IMR-90 (cell line): ENCODE measurements at regions not wholly inside any gene's neighbourhood (a gene's known extent, or its start where the extent isn't known, plus 50 kb on each side); places are given as distances from the start of the nearest gene placed in this dataset.

Experiments used
- ATAC-seq: fragments of 200-7000 bp; cut with Tn5 transposase; 2 replicates; pipeline ENCODE4 v1.9.1; 2020; ENCODE audit warnings: low read depth, mild to moderate bottlenecking, moderate library complexity
- BruUV-seq: library from RNA; stranded (reverse); fragments of 400-500 nt; replicated peaks from 2 replicates; lab custom pipeline; 2021; lab: Mats Ljungman, UMichigan
- CTCF ChIA-PET: fragments of 300-600 bp; formaldehyde crosslinking; extraction: SDS; loops from one replicate; lab custom pipeline; 2021; ENCODE audit warnings: antibody characterized with exemption; lab: Yijun Ruan, JAX
- POLR2A ChIA-PET: fragments of 300-600 bp; sonication (Branson Sonifier 250); formaldehyde crosslinking; loops from one replicate; lab custom pipeline; 2022; ENCODE audit warnings: antibody characterized with exemption; ENCODE audit not compliant: unreplicated experiment; lab: Charles Lee
- DNase-seq: peaks from one replicate; pipeline ENCODE4 v3.0.0; 2013
- H2AFZ ChIP-seq: replicated peaks from 2 replicates; pipeline ENCODE3; 2013; ENCODE audit warnings: low read length, mild to moderate bottlenecking; ENCODE audit not compliant: poor library complexity
- H2AK5ac ChIP-seq: 2 replicates; pipeline ENCODE4 v1.6.1; 2013; ENCODE audit warnings: low read depth, low read length, inconsistent platforms
- H2AK9ac ChIP-seq: replicated peaks from 2 replicates; pipeline ENCODE3; 2013; ENCODE audit warnings: mild to moderate bottlenecking, low read depth, low read length, moderate library complexity; ENCODE audit not compliant: poor library complexity
- H2BK120ac ChIP-seq: 2 replicates; pipeline ENCODE4 v1.6.1; 2013; ENCODE audit warnings: low read depth, low read length, inconsistent platforms
- H2BK15ac ChIP-seq: 3 replicates; pipeline ENCODE4 v1.6.1; 2013; ENCODE audit warnings: low read depth, low read length, inconsistent platforms
- H2BK20ac ChIP-seq: 2 replicates; pipeline ENCODE4 v1.6.1; 2013; ENCODE audit warnings: low read depth, mild to moderate bottlenecking, inconsistent platforms, low read length, moderate library complexity
- H2BK5ac ChIP-seq: 2 replicates; pipeline ENCODE4 v1.6.1; 2013; ENCODE audit warnings: mild to moderate bottlenecking, low read depth, low read length, inconsistent platforms; ENCODE audit not compliant: poor library complexity, severe bottlenecking
- H3K14ac ChIP-seq: replicated peaks from 2 replicates; pipeline ENCODE4 v1.6.1; 2013; ENCODE audit warnings: low read depth, low read length, inconsistent platforms
- H3K18ac ChIP-seq: 2 replicates; pipeline ENCODE4 v1.6.1; 2013; ENCODE audit warnings: low read depth, low read length, control low read depth
- H3K23ac ChIP-seq: 2 replicates; pipeline ENCODE4 v1.6.1; 2013; ENCODE audit warnings: low read depth, low read length, inconsistent platforms
- H3K27ac ChIP-seq: 2 replicates; pipeline ENCODE4 v1.5.1; 2013; ENCODE audit warnings: mild to moderate bottlenecking, control low read depth, low read length; ENCODE audit not compliant: insufficient read depth
- H3K27me3 ChIP-seq: 2 replicates; pipeline ENCODE4 v1.6.1; 2013; ENCODE audit warnings: low read length; ENCODE audit not compliant: control insufficient read depth, insufficient read depth
- H3K36me3 ChIP-seq: 2 replicates; pipeline ENCODE4 v1.6.1; 2013; ENCODE audit warnings: low read length, mixed read lengths; ENCODE audit not compliant: control insufficient read depth, insufficient read depth
- H3K4ac ChIP-seq: 2 replicates; pipeline ENCODE4 v1.6.1; 2013; ENCODE audit warnings: low read depth, low read length, inconsistent platforms
- H3K4me1 ChIP-seq: 2 replicates; pipeline ENCODE4 v1.6.1; 2013; ENCODE audit warnings: low read length, mixed read lengths; ENCODE audit not compliant: control insufficient read depth, insufficient read depth
- H3K4me2 ChIP-seq: 2 replicates; pipeline ENCODE4 v1.6.1; 2013; ENCODE audit warnings: low read depth, mild to moderate bottlenecking, control low read depth, low read length, moderate library complexity
- H3K4me3 ChIP-seq: 2 replicates; pipeline ENCODE4 v1.5.1; 2013; ENCODE audit warnings: low read depth, mild to moderate bottlenecking, control low read depth, low read length, moderate library complexity; ENCODE audit not compliant: insufficient read depth
- H3K56ac ChIP-seq: 2 replicates; pipeline ENCODE4 v1.6.1; 2013; ENCODE audit warnings: low read length, inconsistent platforms; ENCODE audit not compliant: insufficient read depth; ENCODE audit errors: extremely low read depth
- H3K79me1 ChIP-seq, 2 experiments: 2 replicates each; pipeline ENCODE4 v1.6.1; 2013; ENCODE audit warnings: low read length in 2 of 2, inconsistent platforms in 1 of 2, low read depth in 1 of 2
- H3K9ac ChIP-seq: 2 replicates; pipeline ENCODE4 v1.6.1; 2013; ENCODE audit warnings: low read depth, low read length, control low read depth
- H3K9me1 ChIP-seq: 2 replicates; pipeline ENCODE4 v1.6.1; 2013; ENCODE audit warnings: low read length, inconsistent platforms; ENCODE audit not compliant: insufficient read depth
- H3K9me3 ChIP-seq: 2 replicates; pipeline ENCODE4 v1.6.1; 2013; ENCODE audit warnings: low read length; ENCODE audit not compliant: control insufficient read depth, insufficient read depth
- H4K20me1 ChIP-seq: 2 replicates; pipeline ENCODE4 v1.6.1; 2013; ENCODE audit warnings: low read length, inconsistent platforms; ENCODE audit not compliant: insufficient read depth
- H4K5ac ChIP-seq: 2 replicates; pipeline ENCODE4 v1.6.1; 2013; ENCODE audit warnings: mild to moderate bottlenecking, low read depth, low read length, control low read depth
- H4K8ac ChIP-seq, 2 experiments: 2 replicates each; pipeline ENCODE4 v1.6.1; 2013; ENCODE audit warnings: low read depth in 2 of 2, low read length in 2 of 2, control low read depth in 1 of 2, inconsistent platforms in 1 of 2
- H4K91ac ChIP-seq: 2 replicates; pipeline ENCODE4 v1.6.1; 2013; ENCODE audit warnings: low read depth, low read length, inconsistent platforms; ENCODE audit not compliant: insufficient read depth
- BHLHE40 ChIP-seq: fragments of 150-350 bp; IDR thresholded peaks from 2 replicates; pipeline ENCODE4 v1.6.1; 2016; ENCODE audit warnings: mild to moderate bottlenecking, low read depth, low read length
- CEBPB ChIP-seq: IDR thresholded peaks from 2 replicates; pipeline ENCODE4 v1.6.1; 2012; ENCODE audit warnings: low read depth, low read length, improper control_type of control experiment
- CHD1 ChIP-seq: IDR thresholded peaks from 2 replicates; pipeline ENCODE4 v1.6.1; 2012; ENCODE audit warnings: low read depth, low read length, improper control_type of control experiment
- FOS ChIP-seq: fragments of 150-350 bp; IDR thresholded peaks from 2 replicates; pipeline ENCODE4 v1.6.1; 2016; ENCODE audit warnings: low read depth, low read length
- MAFK ChIP-seq: IDR thresholded peaks from 2 replicates; pipeline ENCODE4 v1.6.1; 2012; ENCODE audit warnings: low read depth, low read length, improper control_type of control experiment
- MAZ ChIP-seq: IDR thresholded peaks from 2 replicates; pipeline ENCODE4 v1.6.1; 2012; ENCODE audit warnings: low read depth, mild to moderate bottlenecking, low read length, improper control_type of control experiment, moderate library complexity, borderline replicate concordance
- MXI1 ChIP-seq: IDR thresholded peaks from 2 replicates; pipeline ENCODE4 v1.6.1; 2012; ENCODE audit warnings: low read depth, mild to moderate bottlenecking, low read length, moderate library complexity, borderline replicate concordance
- NFE2L2 ChIP-seq: fragments of 150-350 bp; IDR thresholded peaks from 2 replicates; pipeline ENCODE4 v1.6.1; 2016; ENCODE audit warnings: low read depth, mild to moderate bottlenecking, low read length
- POLR2A ChIP-seq: IDR thresholded peaks from 2 replicates; pipeline ENCODE4 v1.6.1; 2012; ENCODE audit warnings: mild to moderate bottlenecking, low read depth, low read length
- RAD21 ChIP-seq: IDR thresholded peaks from 2 replicates; pipeline ENCODE4 v1.6.1; 2012; ENCODE audit warnings: low read length, improper control_type of control experiment
- RCOR1 ChIP-seq: IDR thresholded peaks from 2 replicates; pipeline ENCODE4 v1.6.1; 2012; ENCODE audit warnings: mild to moderate bottlenecking, low read length, improper control_type of control experiment; ENCODE audit not compliant: insufficient replicate concordance
- RFX5 ChIP-seq: IDR thresholded peaks from 2 replicates; pipeline ENCODE4 v1.8.0; 2012; ENCODE audit warnings: low read depth, mild to moderate bottlenecking, low read length, moderate library complexity
- SMC3 ChIP-seq: fragments of 150-350 bp; IDR thresholded peaks from 2 replicates; pipeline ENCODE4 v1.6.1; 2016; ENCODE audit warnings: low read depth, mild to moderate bottlenecking, antibody characterized with exemption, low read length, moderate library complexity
- WGBS, 2 experiments: methylation state at CpG; one replicate each; pipeline versions ENCODE4 v1.1.5 to v1.1.7; 2013; ENCODE audit warnings: missing lambda C conversion rate in 2 of 2; ENCODE audit not compliant: insufficient read length in 1 of 2; ENCODE audit errors: extremely low coverage in 2 of 2; 5-methylcytosine and 5-hydroxymethylcytosine counted together
- dilution Hi-C: fragments of 300-500 bp; cut with HindIII; formaldehyde crosslinking; loops from one replicate; pipeline ENCODE4 v1.14.3; 2018; ENCODE audit warnings: low sequenced_read_pairs; ENCODE audit not compliant: unreplicated experiment
- in situ Hi-C: fragments of 300-500 bp; cut with MboI; formaldehyde crosslinking; loops from 3 replicates; pipeline ENCODE4 v1.14.3; 2019; ENCODE audit warnings: low sequenced_read_pairs, inconsistent platforms, mixed read lengths
- intact Hi-C: fragments of 100-400 bp; cut with micrococcal nuclease; formaldehyde crosslinking; loops from 2 replicates; pipeline ENCODE4 v1.10.0; 2022
- TF ChIP-seq, protein P1 (sequence below): conservative IDR thresholded peaks from 2 replicates; pipeline ENCODE4 v1.5.1; 2012; ENCODE audit warnings: mild to moderate bottlenecking, low read depth, low read length, improper control_type of control experiment
- TF ChIP-seq, protein P2 (sequence below): fragments of 150-350 bp; IDR thresholded peaks from 2 replicates; pipeline ENCODE4 v1.6.1; 2017; ENCODE audit warnings: mild to moderate bottlenecking, antibody characterized with exemption, low read length, low read depth
- TF ChIP-seq, protein P3 (sequence below): fragments of 150-350 bp; IDR thresholded peaks from 2 replicates; pipeline ENCODE4 v1.6.1; 2016; ENCODE audit warnings: low read depth, mild to moderate bottlenecking, low read length, moderate library complexity, borderline replicate concordance

DNA sequence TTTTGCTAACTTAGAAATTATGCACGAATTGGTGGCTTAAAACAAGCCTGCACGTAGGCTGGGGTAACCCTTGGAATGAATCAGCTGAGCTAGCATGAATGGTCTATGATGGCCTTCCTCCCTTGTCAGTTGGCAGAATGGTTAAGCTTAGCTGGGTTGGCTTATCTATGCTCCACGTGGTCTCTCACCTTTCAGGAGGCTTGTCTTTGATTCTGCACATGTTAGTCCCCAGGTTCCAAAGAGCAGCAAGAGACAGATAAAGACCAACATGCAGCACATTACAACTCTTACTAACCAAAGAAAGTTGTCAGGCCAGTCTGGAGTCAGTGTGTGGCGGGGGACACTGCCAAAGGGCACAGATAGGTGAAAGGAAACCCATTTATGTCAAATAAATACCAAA is 700.9 kb upstream of the SYT4 start:
- dilution Hi-C loops (no loop called here), intact Hi-C loops (no loop called here), in situ Hi-C loops (no loop called here)
- H2BK15ac ChIP-seq, result no peak overlapping the region
- H3K9me3 ChIP-seq, result no peaks in the 10 kb centered on the region
- no peak overlapping the region for H3K4ac ChIP-seq
- CTCF ChIA-PET, result no interaction called here
- H3K27me3 ChIP-seq, result no peaks in the 10 kb centered on the region
- H2BK20ac ChIP-seq, result no peak overlapping the region
- H3K9ac ChIP-seq, result no peak overlapping the region
- 60% methylated on average over 3 of the region's 4 CpGs; no CpG with 5 or more reads in 1 of the 2 experiments for WGBS, 2 experiments
- no peak overlapping the region for H2BK5ac ChIP-seq
- no peak overlapping the region for H2AK5ac ChIP-seq
- no peaks in the 10 kb centered on the region for H3K36me3 ChIP-seq
- H3K4me3 ChIP-seq, result no peak overlapping the region
- no peak overlapping the region for H3K23ac ChIP-seq
- no peak overlapping the region for H3K18ac ChIP-seq
- H3K27ac ChIP-seq, result no peak overlapping the region
- no peak overlapping the region for H3K14ac ChIP-seq
- H2AK9ac ChIP-seq, result no peak overlapping the region
- no peak overlapping the region for H3K4me2 ChIP-seq
- H3K4me1 ChIP-seq, result no peaks in the 10 kb centered on the region
- DNase-seq, result no peak
- no peak overlapping the region for H3K56ac ChIP-seq
- H4K8ac ChIP-seq, result no peak overlapping the region
- H3K9me1 ChIP-seq, result no peaks in the 10 kb centered on the region
- H2AFZ ChIP-seq, result no peak overlapping the region
- no peak overlapping the region for H2BK120ac ChIP-seq
- H3K79me1 ChIP-seq, result no peaks in the 10 kb centered on the region
- POLR2A ChIA-PET, result no interaction called here
- H4K20me1 ChIP-seq, result no peaks in the 10 kb centered on the region
- TF ChIP-seq RFX5 (no peak), MAZ (no peak), MAFK (no peak), NFE2L2 (no peak), MXI1 (no peak), POLR2A (no peak), CEBPB (no peak), FOS (no peak), SMC3 (no peak), BHLHE40 (no peak), CHD1 (no peak), RAD21 (no peak), RCOR1 (no peak)
- TF ChIP-seq, protein P1, sequence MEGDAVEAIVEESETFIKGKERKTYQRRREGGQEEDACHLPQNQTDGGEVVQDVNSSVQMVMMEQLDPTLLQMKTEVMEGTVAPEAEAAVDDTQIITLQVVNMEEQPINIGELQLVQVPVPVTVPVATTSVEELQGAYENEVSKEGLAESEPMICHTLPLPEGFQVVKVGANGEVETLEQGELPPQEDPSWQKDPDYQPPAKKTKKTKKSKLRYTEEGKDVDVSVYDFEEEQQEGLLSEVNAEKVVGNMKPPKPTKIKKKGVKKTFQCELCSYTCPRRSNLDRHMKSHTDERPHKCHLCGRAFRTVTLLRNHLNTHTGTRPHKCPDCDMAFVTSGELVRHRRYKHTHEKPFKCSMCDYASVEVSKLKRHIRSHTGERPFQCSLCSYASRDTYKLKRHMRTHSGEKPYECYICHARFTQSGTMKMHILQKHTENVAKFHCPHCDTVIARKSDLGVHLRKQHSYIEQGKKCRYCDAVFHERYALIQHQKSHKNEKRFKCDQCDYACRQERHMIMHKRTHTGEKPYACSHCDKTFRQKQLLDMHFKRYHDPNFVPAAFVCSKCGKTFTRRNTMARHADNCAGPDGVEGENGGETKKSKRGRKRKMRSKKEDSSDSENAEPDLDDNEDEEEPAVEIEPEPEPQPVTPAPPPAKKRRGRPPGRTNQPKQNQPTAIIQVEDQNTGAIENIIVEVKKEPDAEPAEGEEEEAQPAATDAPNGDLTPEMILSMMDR, result no peak
- TF ChIP-seq, protein P2, sequence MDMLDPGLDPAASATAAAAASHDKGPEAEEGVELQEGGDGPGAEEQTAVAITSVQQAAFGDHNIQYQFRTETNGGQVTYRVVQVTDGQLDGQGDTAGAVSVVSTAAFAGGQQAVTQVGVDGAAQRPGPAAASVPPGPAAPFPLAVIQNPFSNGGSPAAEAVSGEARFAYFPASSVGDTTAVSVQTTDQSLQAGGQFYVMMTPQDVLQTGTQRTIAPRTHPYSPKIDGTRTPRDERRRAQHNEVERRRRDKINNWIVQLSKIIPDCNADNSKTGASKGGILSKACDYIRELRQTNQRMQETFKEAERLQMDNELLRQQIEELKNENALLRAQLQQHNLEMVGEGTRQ, result no peak
- TF ChIP-seq, protein P3, sequence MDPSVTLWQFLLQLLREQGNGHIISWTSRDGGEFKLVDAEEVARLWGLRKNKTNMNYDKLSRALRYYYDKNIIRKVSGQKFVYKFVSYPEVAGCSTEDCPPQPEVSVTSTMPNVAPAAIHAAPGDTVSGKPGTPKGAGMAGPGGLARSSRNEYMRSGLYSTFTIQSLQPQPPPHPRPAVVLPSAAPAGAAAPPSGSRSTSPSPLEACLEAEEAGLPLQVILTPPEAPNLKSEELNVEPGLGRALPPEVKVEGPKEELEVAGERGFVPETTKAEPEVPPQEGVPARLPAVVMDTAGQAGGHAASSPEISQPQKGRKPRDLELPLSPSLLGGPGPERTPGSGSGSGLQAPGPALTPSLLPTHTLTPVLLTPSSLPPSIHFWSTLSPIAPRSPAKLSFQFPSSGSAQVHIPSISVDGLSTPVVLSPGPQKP, result no peak
- H4K91ac ChIP-seq, result no peak overlapping the region
- ATAC-seq, result no peak
- BruUV-seq, result no TSS peak
- H4K5ac ChIP-seq, result no peak overlapping the region
